Stimulated activated CD8-positive, alpha-beta memory T cell treated with anti-CD3 and anti-CD28 coated beads, Interleukin-15, amount 100 ng/mL, for 48 hours (primary cell): ENCODE measurements at regions not wholly inside any gene's neighbourhood (a gene's known extent, or its start where the extent isn't known, plus 50 kb on each side); places are given as distances from the start of the nearest gene placed in this dataset.

Experiments used
- DNase-seq, 2 donors: peaks; one replicate each; pipeline ENCODE4 v3.0.0-alpha.2; 2020; ENCODE audit warnings: low read depth in 2 of 2

- DNase-seq: no peak
Measured at GRCh38 chr12:58776144-58776543, 144.2 kb downstream of the LRIG3 start.

GRCh38 chr12:58777815-58778214 is 142.5 kb downstream of the LRIG3 start:
- DNase-seq: no peak

- no peak for DNase-seq
Measured at GRCh38 chr12:58781609-58782008, 138.7 kb downstream of the LRIG3 start.

DNA sequence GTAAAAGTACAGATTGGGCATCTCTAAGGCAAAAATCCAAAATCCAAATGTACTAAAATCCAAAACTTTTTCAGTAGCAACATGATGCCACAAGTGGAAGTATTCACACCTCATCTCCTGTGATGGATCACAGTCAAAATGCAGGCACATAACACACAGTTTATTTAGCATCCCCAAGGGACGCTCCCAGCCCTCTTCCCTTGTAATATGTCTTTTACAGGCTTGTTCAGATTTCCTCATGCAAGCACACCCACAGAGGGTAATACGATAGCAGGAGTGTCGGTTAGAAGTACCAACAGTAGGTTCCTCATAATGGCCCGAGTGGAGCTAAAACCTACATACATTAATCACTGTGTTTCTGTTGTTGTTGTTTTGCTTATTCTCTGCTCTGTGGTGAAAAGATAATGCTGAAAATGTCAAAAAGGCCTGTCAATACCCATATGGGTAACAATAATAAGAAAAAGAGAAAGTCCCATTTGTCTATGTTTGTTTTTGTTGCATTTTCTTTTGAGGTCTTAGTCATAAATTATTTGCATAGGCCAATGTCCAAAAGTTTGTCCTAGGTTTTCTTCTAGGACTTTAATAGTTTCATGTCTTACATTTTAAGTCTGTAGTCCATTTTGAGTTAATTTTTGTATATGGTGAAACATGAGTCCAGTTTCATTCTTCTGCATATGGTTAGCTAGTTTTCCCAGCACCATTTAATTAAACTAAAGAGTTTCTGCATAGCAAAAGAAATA is 133.1 kb downstream of the LRIG3 start:
- DNase-seq: no peak

DNA sequence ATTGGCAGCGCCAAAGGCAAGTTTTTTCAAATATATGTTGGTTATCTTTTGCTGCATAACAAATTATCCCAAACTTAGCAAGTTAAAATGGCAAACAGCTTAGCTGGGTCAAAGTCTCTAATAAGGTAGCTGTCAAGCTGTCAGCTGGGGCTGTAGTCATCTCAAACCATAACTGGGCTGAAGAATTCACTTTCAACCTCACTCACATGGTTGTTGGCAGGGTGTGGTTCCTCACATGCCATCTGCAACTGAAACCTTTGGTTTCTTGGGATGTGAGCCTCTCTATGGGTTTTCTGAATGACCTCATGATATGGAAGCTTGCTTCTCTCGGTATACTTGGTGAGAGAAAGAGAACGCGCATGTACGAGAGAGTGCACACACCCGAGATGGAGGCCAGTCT is 125.4 kb downstream of the LRIG3 start:
- DNase-seq: no peak

DNA sequence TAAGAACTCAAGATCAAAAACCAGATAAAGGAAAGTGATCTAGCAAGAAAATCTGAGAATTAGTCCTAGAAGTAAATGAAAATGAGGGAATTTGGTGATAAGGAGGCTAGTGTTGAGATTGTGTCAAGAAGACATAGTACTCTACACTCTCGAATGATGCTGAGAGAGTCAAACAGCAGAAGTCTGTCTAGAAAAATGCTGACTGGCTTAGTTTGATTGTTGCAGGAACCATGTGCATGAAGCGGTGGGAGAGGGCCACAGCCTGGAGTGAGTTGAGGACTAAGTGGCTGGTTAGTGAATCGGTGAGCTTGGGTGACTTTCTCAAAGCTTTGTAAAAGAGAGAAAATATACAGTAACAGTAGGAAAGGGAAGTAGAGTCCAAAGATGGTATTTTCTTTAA is 124.5 kb downstream of the LRIG3 start:
- DNase-seq: no peak

GRCh38 chr12:58801986-58802385 is 118.3 kb downstream of the LRIG3 start:
- no peak for DNase-seq

GRCh38 chr12:58803908-58804307 is 116.4 kb downstream of the LRIG3 start:
- DNase-seq: no peak

- DNase-seq: no peak
Measured at GRCh38 chr12:58804749-58805148, 115.6 kb downstream of the LRIG3 start.

- DNase-seq: no peak
Measured at GRCh38 chr12:58809064-58809607, 111.2 kb downstream of the LRIG3 start.

- DNase-seq: no peak
Measured at GRCh38 chr12:58811346-58811745, 109.0 kb downstream of the LRIG3 start.

DNA sequence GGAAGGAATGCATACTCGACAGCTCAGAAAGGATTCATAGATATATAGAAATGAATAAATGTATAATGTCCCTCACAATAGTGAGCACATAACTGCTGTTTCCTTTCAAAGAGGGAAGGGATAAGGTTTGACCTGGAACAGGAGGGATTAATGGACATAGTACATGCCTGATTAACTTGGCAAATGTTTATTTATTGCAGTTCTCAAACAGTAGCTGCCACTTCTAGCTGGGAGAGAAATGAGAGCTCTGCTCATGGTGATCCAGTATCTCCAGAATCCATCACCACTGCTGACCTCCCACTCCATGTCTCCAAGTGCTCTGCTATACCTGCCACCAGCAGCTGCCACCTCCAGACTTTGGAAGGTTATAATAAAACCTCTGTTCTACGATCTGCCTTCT is 108.1 kb downstream of the LRIG3 start:
- no peak for DNase-seq

DNA sequence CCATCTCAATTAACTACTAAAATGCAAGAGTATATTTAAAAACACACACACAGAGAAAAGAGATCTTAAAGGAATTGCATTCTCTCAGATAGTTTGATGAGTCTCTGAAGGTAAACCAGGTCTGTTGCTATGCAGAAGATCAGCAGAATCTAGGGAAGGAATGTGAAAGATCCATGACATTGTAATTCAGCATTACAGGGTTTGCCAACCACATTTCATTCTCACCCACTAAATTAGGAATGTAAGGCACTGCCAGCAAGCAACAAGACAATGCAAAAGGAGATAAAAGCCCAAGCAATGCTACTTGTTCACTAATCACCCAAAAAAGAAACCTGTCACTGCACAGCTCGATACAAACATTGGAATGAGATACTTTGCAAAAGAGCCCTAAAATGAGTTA is 106.3 kb downstream of the LRIG3 start:
- DNase-seq: no peak

- no peak for DNase-seq
Measured at GRCh38 chr12:58815235-58815634, 105.1 kb downstream of the LRIG3 start.

DNA sequence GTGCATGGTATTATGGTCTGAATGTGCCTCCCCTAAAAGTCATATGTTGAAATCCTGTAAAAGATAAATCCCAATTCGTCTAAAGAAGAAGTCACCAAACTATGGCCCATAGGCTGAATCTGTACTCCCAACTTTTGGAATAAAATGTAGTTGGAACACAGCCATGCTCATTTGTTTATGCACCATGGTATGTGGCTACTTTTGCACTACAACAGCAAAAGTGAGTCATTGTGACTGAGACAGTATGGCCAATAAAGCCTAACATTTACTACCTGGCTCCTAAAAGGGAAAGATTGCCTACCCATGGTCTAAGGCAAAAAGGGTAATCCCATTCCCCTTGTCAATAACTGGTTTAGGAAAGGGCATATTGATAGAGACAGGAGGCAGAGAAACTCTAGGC is 101.8 kb downstream of the LRIG3 start:
- no peak for DNase-seq

DNA sequence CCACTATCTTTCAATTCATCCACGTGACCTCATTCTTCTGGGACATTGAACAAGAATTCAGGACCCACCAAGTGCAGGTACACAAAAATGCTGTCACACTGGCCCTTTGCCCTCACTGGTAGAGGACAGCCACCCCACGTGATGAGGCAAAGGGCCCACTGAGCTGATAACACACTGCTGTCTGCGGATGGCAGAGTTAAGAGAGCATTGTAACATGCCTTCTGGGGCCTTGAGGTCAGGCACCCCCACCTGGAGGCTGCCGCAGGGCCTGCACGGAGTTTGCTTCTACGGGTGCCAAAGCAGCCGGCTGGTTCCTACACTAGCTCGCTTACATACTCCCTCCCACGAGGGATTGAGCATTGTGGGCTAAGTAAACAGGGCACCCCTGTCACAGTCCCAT is 101.0 kb downstream of the LRIG3 start:
- no peak for DNase-seq

GRCh38 chr12:58819985-58820384 is 100.3 kb downstream of the LRIG3 start:
- DNase-seq: no peak
